ENCODE measurements at regions not wholly inside any gene's neighbourhood (a gene's known extent, or its start where the extent isn't known, plus 50 kb on each side); places are given as distances from the start of the nearest gene placed in this dataset.

DNA sequence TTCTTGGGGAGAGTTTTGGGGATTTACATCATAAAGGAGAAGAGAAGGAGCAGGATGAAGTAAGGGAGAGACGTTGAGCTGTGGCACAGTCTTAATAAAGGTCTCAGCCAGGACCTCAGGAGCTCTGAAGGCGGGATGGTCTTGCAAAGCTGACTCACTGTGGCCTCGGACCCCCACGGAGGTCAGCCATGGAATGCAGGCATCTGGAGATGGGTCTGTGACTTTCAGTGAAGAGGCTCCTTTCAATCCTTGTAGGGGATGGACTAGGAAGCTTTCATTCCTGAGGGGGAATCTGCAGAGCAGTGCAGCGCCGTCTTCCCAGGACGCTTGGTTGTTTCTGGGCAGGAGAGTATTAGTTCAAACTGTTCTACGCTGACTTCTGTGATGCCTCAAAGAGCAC, 65.7 kb upstream of the BASP1 start:
- TF ChIP-seq, protein P1, sequence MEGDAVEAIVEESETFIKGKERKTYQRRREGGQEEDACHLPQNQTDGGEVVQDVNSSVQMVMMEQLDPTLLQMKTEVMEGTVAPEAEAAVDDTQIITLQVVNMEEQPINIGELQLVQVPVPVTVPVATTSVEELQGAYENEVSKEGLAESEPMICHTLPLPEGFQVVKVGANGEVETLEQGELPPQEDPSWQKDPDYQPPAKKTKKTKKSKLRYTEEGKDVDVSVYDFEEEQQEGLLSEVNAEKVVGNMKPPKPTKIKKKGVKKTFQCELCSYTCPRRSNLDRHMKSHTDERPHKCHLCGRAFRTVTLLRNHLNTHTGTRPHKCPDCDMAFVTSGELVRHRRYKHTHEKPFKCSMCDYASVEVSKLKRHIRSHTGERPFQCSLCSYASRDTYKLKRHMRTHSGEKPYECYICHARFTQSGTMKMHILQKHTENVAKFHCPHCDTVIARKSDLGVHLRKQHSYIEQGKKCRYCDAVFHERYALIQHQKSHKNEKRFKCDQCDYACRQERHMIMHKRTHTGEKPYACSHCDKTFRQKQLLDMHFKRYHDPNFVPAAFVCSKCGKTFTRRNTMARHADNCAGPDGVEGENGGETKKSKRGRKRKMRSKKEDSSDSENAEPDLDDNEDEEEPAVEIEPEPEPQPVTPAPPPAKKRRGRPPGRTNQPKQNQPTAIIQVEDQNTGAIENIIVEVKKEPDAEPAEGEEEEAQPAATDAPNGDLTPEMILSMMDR (IDR thresholded peaks at IDR 0.05; ENCODE audit: low read length) = no peak
- TF ChIP-seq EZH2 (IDR thresholded peaks at IDR 0.05; ENCODE audit: borderline replicate concordance, low read length) = no peak
